IgD-negative memory B cell (primary cell): ENCODE measurements at regions not wholly inside any gene's neighbourhood (a gene's known extent, or its start where the extent isn't known, plus 50 kb on each side); places are given as distances from the start of the nearest gene placed in this dataset.
"Not testable (repeated sequence)": the region's sequence is repeated elsewhere in the genome, so short reads cannot be mapped to it uniquely, and the experiment has no call there.

Experiments
- H3K27ac Mint-ChIP-seq, 3 donors: one replicate each; pipeline ENCODE4 v1.8.0; 2020 to 2022; ENCODE audit warnings: mild to moderate bottlenecking in 3 of 3, mixed read lengths in 3 of 3, moderate library complexity in 1 of 3
- H3K27me3 Mint-ChIP-seq: one replicate; pipeline ENCODE4 v1.8.0; 2021; ENCODE audit warnings: mixed read lengths
- H3K36me3 Mint-ChIP-seq: one replicate; pipeline ENCODE4 v1.8.0; 2020; ENCODE audit warnings: mild to moderate bottlenecking, mixed read lengths
- H3K4me1 Mint-ChIP-seq, 3 donors: one replicate each; pipeline ENCODE4 v1.8.0; 2020 to 2022; ENCODE audit warnings: mixed read lengths in 3 of 3, mild to moderate bottlenecking in 1 of 3
- H3K4me3 Mint-ChIP-seq, 4 donors: one replicate each; pipeline ENCODE4 v1.8.0; 2020 to 2022; ENCODE audit warnings: mild to moderate bottlenecking in 4 of 4, mixed read lengths in 4 of 4, moderate library complexity in 3 of 4
- H3K9me3 Mint-ChIP-seq, 3 donors: one replicate each; pipeline ENCODE4 v1.8.0; 2020 to 2021; ENCODE audit warnings: mixed read lengths in 3 of 3, mild to moderate bottlenecking in 1 of 3

DNA sequence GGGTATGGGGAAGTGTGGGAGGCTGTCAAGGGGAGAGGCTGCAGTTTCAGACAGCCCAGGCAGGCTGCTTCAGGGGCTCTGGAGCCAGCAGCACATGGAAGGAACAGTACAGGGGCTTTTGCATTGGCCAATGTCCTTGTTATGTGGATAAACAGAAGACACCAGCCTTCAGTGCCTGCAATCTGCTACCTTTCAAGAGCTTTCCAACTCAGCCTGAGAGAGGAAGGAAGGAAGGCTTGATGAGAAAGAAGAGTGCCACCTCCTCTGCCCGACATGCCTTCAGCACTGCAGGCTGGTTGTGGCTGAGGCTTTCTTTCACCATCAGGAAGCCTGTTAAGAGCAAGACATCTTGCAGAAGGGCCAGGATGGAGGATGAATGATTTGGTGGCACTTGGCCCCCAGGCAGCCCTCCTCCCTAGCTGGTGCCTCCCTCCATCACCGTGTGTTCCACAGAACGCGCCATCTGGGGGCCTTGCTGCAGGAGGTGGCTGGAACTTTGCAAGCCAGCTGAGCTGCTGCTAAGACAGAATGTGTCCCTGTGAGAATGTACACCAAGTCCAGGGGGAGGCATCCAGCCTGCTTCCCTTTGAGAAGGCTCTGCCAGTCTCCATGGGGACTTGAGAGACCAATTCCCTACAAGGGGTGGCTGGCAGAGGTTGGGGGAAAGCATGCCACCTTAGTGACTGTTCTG, 372.4 kb upstream of the PROX1 start:
- H3K4me1 Mint-ChIP-seq: no peaks in the 10 kb centered on the region
- peak overlapping the region in 1 of 4 donors; percentile 47 for H3K4me3 Mint-ChIP-seq
- no peaks in the 10 kb centered on the region for H3K9me3 Mint-ChIP-seq
- H3K27ac Mint-ChIP-seq: no peak overlapping the region
- H3K27me3 Mint-ChIP-seq: no peaks in the 10 kb centered on the region
- no peaks in the 10 kb centered on the region for H3K36me3 Mint-ChIP-seq

DNA sequence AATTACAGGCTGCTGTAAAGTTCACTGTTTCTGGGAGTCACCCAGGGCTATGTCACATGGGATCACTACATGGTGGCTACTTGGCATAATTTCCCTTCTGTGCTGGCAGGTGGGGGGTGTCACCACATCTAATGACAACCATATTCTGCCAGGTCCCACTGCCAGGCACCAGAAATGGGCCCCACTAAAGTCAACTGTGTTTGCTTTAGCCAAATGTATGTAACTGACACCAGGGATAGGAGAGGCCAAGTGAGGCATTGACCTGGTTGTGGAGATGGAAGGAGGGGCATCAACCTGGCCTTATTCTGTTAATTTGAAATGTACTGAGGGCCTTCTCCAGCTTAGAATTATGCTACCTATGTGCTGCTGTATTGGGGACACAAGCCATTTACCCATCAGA, 370.6 kb upstream of the PROX1 start:
- H3K4me3 Mint-ChIP-seq: no peak overlapping the region
- no peaks in the 10 kb centered on the region for H3K4me1 Mint-ChIP-seq
- no peak overlapping the region for H3K27ac Mint-ChIP-seq
- no peaks in the 10 kb centered on the region for H3K36me3 Mint-ChIP-seq
- H3K9me3 Mint-ChIP-seq: no peaks in the 10 kb centered on the region
- H3K27me3 Mint-ChIP-seq: no peaks in the 10 kb centered on the region

DNA sequence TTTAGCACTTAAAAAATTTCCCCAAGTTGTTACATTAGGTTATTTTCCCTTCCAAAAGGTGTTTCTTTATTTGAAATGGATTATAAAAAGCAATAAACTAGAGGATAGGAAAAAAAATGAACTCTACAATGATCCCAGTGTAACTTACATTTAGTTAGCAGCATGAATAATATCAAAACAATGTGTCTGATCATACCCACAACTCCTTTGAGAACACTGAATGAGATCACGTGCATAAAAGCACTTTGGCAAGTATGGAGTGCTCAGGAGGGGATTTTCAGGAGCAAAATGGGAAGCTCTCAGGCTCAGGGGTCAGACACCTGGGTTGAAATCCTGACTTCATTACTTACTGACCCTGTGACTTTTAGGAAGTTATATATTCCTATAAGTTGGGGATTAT, 369.7 kb upstream of the PROX1 start:
- no peak overlapping the region for H3K4me3 Mint-ChIP-seq
- no peaks in the 10 kb centered on the region for H3K36me3 Mint-ChIP-seq
- no peak overlapping the region for H3K27ac Mint-ChIP-seq
- H3K9me3 Mint-ChIP-seq: no peaks in the 10 kb centered on the region
- peaks cover 0 to 2% (median 0%) of the 10 kb centered on the region in 3 donors for H3K4me1 Mint-ChIP-seq
- peaks cover 4% of the 10 kb centered on the region for H3K27me3 Mint-ChIP-seq

DNA sequence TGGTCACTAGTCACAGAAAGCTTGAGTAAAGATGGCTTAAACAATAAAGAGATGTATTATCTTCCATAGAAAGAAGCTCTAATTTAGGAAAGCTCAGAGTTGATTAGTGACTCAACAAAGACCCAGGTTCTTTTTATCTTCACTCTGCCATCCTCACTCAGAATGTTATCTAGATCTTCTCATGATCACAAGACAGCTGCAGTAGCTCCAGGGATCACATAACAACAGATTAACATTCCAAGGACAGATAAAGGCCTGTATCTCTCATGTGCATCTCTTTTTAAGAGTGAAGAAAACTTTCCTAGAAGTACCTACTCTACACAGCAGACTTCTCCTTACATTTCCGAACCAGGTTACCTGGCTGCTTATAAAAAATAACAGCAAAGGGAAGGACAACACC, 368.7 kb upstream of the PROX1 start:
- peaks cover 5% of the 10 kb centered on the region for H3K27me3 Mint-ChIP-seq
- H3K36me3 Mint-ChIP-seq: peaks cover 2% of the 10 kb centered on the region
- peaks cover 0 to 6% (median 0%) of the 10 kb centered on the region in 3 donors for H3K9me3 Mint-ChIP-seq
- no peak overlapping the region for H3K4me3 Mint-ChIP-seq
- H3K4me1 Mint-ChIP-seq: peaks cover 0 to 2% (median 0%) of the 10 kb centered on the region in 3 donors
- H3K27ac Mint-ChIP-seq: no peak overlapping the region

DNA sequence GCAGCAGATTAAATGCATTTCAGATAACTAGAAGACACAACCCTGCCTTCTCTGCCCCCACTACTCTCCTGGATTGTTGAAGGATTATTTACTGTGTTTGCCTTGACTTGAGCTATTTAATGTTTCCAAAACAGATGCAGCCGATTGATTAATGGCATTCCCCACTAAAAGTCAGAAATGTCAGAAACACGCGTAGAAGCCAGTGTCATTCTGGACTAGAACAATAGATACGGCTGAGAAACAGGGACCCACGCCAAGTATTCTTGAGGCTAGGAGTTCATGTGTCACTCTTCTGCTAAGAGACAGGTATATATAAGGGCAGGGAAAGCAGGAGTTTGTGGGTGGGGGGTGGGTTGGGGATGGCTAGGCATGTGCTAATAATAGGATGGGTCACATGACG, 366.7 kb upstream of the PROX1 start:
- Mint-ChIP-seq H3K9me3 (peaks cover 0 to 9% (median 1%) of the 10 kb centered on the region in 3 donors), H3K27ac (no peak overlapping the region), H3K27me3 (peaks cover 7% of the 10 kb centered on the region), H3K4me1 (peaks cover 0 to 4% (median 2%) of the 10 kb centered on the region in 3 donors), H3K4me3 (no peak overlapping the region), H3K36me3 (peaks cover 2% of the 10 kb centered on the region)

DNA sequence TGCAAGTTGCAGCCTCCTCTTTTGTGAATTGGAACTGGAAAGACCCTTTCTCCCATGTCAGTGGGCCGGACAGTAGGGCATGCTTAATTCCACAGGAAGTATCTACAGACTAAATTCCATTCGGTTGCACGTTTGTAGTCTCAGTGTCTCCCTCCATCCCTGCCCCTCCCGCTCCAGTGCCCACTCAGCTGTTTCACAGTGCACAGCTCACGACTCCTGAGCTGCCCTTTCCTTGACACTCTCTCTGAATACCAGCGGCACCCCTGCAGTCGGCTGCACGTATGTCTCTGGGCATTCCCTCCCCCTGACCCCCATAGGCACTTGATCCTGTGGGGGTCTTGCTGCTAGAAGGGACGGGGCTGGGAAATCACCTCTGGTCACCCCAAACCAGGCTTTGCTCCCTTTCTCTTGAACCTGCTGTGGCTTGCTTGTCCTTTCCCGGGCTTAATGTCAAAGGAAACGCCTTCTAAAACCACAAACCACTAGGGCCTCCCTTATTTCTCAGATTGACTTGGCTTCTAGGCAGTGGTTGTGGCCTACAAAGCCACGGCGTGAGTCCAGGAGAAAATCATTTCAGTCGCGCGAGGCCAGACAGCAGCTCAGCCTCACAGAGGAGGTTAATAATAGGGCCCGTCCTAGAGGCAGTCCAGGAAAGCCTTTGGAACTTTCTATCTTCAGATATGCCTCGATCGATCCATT, 365.3 kb upstream of the PROX1 start:
- H3K4me3 Mint-ChIP-seq: no peak overlapping the region
- H3K36me3 Mint-ChIP-seq: peaks cover 2% of the 10 kb centered on the region
- H3K4me1 Mint-ChIP-seq: peaks cover 0 to 4% (median 2%) of the 10 kb centered on the region in 3 donors
- H3K27me3 Mint-ChIP-seq: peaks cover 8% of the 10 kb centered on the region
- peaks cover 1 to 9% (median 3%) of the 10 kb centered on the region in 3 donors for H3K9me3 Mint-ChIP-seq
- no peak overlapping the region for H3K27ac Mint-ChIP-seq

DNA sequence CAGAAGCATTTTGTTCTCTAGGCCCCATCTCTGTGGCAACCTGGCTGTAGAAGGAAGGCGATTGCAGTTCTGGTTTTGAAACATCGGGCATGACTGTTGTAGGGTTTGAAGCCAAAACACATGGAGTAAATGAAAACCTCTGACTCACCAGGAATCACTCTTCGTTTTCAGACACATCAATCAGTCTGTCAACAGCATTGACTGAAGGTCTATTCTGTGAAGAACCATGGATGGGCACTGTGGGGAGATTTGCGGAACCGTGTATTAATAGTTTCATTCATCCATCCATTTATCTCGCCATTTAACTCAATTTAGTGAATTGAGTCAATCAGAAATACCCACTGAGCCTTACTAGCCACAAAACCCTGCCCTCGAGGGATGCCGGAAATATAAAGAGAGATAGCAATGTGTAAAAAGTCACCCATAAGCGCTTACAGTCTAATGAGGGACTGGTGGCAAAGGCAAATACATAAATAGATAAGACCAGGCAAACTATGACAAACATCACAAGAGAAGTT, 364.6 kb upstream of the PROX1 start:
- H3K4me1 Mint-ChIP-seq: peaks cover 0 to 4% (median 2%) of the 10 kb centered on the region in 3 donors
- H3K27me3 Mint-ChIP-seq: peaks cover 8% of the 10 kb centered on the region
- H3K4me3 Mint-ChIP-seq: no peak overlapping the region
- no peak overlapping the region for H3K27ac Mint-ChIP-seq
- peaks cover 2% of the 10 kb centered on the region for H3K36me3 Mint-ChIP-seq
- H3K9me3 Mint-ChIP-seq: peaks cover 1 to 9% (median 5%) of the 10 kb centered on the region in 3 donors

DNA sequence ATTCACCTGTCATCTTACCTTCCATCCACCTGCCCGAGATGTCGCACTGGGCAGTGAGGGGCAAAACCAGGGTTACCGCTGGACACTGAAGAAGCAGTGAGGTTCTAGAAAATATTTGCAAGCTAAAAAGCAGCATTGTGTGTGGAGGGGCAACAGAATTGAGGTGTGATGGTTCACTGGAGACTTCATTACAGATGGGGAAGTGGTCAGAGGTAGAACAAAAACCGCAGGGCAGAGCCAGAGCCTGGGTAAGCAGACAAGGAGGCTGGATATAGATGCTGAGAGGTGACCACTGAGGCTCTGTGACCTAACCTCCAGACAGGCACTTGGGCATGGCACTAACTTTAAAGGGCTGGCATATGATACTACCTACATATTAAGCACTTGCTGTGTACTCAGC, 363.9 kb upstream of the PROX1 start:
- no peak overlapping the region for H3K4me3 Mint-ChIP-seq
- H3K4me1 Mint-ChIP-seq: peaks cover 0 to 4% (median 2%) of the 10 kb centered on the region in 3 donors
- H3K27ac Mint-ChIP-seq: no peak overlapping the region
- peaks cover 8% of the 10 kb centered on the region for H3K27me3 Mint-ChIP-seq
- peaks cover 2% of the 10 kb centered on the region for H3K36me3 Mint-ChIP-seq
- peaks cover 5 to 9% (median 9%) of the 10 kb centered on the region in 3 donors for H3K9me3 Mint-ChIP-seq

DNA sequence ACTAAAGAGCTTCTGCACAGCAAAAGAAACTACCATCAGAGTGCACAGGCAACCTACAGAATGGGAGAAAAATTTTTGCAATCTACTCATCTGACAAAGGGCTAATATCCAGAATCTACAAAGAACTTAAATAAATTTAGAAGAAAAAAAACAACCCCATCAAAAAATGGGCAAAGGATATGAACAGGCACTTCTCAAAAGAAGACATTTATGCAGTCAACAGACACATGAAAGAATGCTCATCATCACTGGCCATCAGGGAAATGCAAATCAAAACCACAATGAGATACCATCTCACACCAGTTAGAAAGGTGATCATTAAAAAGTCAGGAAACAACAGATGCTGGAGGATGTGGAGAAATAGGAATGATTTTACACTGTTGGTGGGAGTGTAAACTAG, 351.0 kb upstream of the PROX1 start:
- not testable (repeated sequence) for H3K4me1 Mint-ChIP-seq, H3K27me3 Mint-ChIP-seq, H3K27ac Mint-ChIP-seq, H3K9me3 Mint-ChIP-seq, H3K36me3 Mint-ChIP-seq
- H3K4me3 Mint-ChIP-seq: peak overlapping the region in 1 of 4 donors; percentile 48

DNA sequence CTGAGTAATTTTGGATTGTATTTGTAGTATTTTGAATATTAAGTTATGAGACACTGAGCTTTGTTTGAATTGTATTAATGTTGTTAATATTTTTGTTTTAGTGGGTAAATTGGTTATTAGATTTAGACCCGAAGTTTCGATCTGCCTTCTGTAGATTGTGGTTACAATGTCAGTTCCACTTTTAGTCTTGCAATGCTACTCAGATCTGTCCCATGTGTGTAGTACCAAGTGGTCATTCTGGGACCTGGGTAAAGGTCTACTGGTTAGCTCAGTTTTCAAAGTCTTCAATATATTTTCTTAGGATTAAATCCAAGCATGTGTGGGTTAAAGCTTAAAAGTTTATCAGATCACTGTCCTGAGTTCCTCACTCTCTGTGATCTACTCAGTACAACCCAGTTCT, 346.5 kb upstream of the PROX1 start:
- peaks cover 0 to 3% (median 2%) of the 10 kb centered on the region in 3 donors for H3K9me3 Mint-ChIP-seq
- H3K36me3 Mint-ChIP-seq: no peaks in the 10 kb centered on the region
- no peak overlapping the region for H3K4me3 Mint-ChIP-seq
- H3K27me3 Mint-ChIP-seq: peaks cover 3% of the 10 kb centered on the region
- no peak overlapping the region for H3K27ac Mint-ChIP-seq
- no peaks in the 10 kb centered on the region for H3K4me1 Mint-ChIP-seq

DNA sequence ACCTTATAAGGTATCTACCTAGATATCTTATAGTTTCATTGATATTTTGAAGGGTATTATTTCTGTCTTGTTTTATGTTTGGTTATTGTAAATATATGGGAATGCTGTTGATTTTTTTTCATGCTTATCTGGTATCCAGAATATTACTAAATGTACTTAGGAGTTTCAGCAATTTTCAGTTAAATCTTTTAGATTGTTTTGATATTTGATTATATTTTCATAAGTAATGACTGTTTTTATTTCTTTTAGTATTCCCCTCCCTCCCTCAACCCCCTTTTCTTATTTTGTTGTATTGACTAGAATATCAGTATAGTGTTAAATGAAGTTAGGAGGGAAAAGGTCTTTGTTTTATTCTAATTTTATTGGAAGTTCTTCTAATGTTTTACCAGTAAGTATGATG, 344.4 kb upstream of the PROX1 start:
- Mint-ChIP-seq H3K9me3 (peaks cover 0 to 3% (median 0%) of the 10 kb centered on the region in 3 donors), H3K4me1 (no peaks in the 10 kb centered on the region), H3K4me3 (no peak overlapping the region), H3K27ac (no peak overlapping the region), H3K27me3 (peaks cover 5% of the 10 kb centered on the region), H3K36me3 (no peaks in the 10 kb centered on the region)

DNA sequence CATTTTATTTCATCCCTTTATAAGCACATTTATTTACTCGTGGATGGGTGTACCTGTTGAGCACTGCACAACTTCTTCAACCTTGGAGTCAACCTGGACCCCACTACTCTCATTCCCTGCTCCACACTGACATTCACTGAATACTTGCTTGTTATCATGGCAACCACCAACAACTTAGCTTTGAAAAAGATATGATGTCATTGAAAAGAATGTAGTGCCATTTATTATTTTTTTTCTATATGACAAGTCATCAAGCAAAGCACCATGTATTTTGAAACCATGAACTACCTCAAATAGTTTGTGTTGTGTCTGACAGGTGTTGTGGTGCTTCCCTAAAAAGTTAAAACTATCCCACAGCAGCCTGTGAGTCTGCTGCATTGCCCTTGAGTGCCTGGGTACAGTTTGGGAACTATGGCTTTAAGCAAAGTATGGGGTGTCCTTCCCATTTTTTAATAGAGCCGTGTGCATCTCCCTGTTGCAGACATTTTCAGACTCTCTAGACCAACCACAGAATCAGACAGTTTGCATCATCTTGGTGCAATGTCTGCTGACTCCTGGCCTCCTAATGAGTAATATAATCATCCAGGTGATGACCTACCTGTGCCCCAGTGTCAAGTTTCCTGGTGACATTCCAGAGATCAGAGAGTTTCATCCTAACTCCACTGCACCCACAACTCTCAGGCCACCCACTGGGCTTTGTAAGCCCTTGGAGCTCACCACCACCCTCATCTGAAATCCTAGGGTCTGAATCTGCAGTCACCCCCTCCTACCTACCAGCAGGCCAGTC, 339.7 kb upstream of the PROX1 start:
- Mint-ChIP-seq H3K9me3 (no peaks in the 10 kb centered on the region), H3K4me1 (no peaks in the 10 kb centered on the region), H3K36me3 (no peaks in the 10 kb centered on the region), H3K4me3 (no peak overlapping the region), H3K27ac (no peak overlapping the region), H3K27me3 (peaks cover 8% of the 10 kb centered on the region)

DNA sequence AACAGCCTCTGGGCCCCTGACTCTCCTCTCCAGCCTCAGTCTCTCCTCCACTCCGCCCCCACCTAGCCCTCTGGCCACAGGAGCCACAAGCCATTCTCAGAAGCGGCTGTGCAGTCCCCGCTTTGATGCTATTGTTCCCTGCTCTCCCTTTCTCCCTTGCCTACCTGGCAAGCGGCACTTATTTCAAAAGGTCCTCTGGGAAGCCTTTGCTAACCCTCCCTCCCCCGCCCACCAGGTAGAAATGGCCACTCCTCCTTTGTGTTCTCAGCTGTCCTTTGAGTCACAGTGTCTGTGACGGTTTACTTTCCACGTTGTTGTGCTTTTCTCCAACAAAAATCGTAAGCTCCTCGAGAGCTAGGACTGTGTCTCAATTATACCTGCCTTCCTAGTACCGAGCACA, 338.4 kb upstream of the PROX1 start:
- Mint-ChIP-seq H3K27me3 (peaks cover 8% of the 10 kb centered on the region), H3K27ac (no peak overlapping the region), H3K9me3 (no peaks in the 10 kb centered on the region), H3K4me1 (no peaks in the 10 kb centered on the region), H3K4me3 (no peak overlapping the region), H3K36me3 (no peaks in the 10 kb centered on the region)

DNA sequence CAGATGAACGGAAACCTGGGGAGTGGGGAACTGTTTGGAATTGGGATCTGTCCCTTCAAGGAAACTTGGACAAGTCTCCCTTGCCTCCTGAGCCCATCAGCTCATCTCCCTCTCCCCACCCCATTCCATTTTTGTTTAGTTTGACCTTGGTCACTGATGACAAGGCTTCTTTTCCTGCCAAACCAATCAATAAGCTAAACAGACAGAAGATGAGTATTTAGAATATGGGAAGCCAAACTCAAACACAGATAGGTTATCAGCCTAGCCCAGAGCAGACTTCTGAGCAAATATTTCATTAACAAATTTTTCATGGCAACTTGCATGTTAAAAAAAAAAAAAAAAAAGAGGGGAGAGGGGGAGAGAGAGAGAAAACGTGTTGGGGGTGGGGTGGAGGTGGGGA, 337.2 kb upstream of the PROX1 start:
- Mint-ChIP-seq H3K36me3 (no peaks in the 10 kb centered on the region), H3K4me3 (no peak overlapping the region), H3K27me3 (peaks cover 7% of the 10 kb centered on the region), H3K4me1 (no peaks in the 10 kb centered on the region), H3K9me3 (peaks cover 0 to 2% (median 0%) of the 10 kb centered on the region in 3 donors), H3K27ac (no peak overlapping the region)

DNA sequence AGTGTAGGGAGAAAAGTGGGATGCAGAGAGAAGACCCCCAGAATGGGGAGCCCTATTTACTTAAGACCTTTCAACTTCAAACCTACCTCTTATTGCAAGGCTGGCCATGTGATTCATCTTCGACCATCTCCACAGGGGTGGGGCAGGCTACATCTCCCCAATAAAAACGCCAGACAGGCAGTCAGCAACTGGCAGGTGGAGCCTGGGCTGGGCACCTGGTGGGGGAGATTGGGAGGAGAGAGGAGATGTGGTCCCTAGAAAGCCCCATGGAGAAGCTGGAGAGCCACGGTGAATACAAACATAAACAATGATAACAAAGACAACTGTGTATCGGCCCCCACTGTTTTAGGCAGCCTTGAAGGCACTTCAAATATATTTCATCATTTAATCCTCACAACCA, 336.7 kb upstream of the PROX1 start:
- H3K27ac Mint-ChIP-seq: no peak overlapping the region

More for the DNA sequence above, 336.7 kb upstream of the PROX1 start:
- Mint-ChIP-seq H3K4me3 (no peak overlapping the region), H3K4me1 (no peaks in the 10 kb centered on the region), H3K27me3 (peaks cover 5% of the 10 kb centered on the region), H3K9me3 (peaks cover 0 to 2% (median 0%) of the 10 kb centered on the region in 3 donors), H3K36me3 (no peaks in the 10 kb centered on the region)
